GM06990 (cell line): ENCODE measurements at regions not wholly inside any gene's neighbourhood (a gene's known extent, or its start where the extent isn't known, plus 50 kb on each side); places are given as distances from the start of the nearest gene placed in this dataset.
A peak's percentile ranks its signal among the peaks of the same experiment; 100 is the strongest.
"Not testable (repeated sequence)": the region's sequence is repeated elsewhere in the genome, so short reads cannot be mapped to it uniquely, and the experiment has no call there.

Experiments used
- DNase-seq: peaks from one replicate; pipeline ENCODE4 v3.0.0-alpha.2; 2011; ENCODE audit not compliant: insufficient read length; ENCODE audit errors: extremely low read depth
- H3K27me3 ChIP-seq: replicated peaks from 2 replicates; pipeline ENCODE4 v1.6.0; 2011; ENCODE audit warnings: low read length; ENCODE audit not compliant: control insufficient read depth, insufficient read depth
- H3K36me3 ChIP-seq: 2 replicates; pipeline ENCODE4 v1.5.1; 2011; ENCODE audit warnings: low read length; ENCODE audit not compliant: control insufficient read depth, insufficient read depth
- H3K4me3 ChIP-seq: replicated peaks from 2 replicates; pipeline ENCODE4 v1.5.1; 2011; ENCODE audit warnings: low read depth, mild to moderate bottlenecking, control low read depth, low read length

GRCh38 chr1:120941066-120941465 is 51.5 kb downstream of the PPIAL4A start:
- H3K4me3 ChIP-seq, DNase-seq, H3K36me3 ChIP-seq, H3K27me3 ChIP-seq: not testable (repeated sequence)

DNA sequence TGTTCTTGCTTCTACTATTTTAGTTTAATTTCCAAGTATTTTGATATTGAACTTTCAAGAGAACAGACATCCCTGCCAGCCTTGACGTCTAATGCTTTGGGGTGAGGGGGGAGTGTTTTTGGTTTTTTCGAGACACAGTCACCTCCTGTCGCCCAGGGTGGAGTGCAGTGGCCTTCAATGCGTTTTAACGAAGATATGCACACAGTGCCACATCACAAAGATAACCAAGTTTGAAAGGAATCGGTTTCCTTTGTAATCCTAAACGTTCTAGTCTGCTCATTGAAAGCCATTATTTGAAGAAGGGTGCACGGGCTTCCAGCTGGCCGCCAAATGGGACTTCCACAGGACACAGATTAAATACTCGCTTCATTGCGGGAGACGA is 52.3 kb downstream of the PPIAL4A start:
- peak overlapping the region; percentile 57 for H3K4me3 ChIP-seq
- not testable (repeated sequence) for DNase-seq, H3K36me3 ChIP-seq, H3K27me3 ChIP-seq

DNA sequence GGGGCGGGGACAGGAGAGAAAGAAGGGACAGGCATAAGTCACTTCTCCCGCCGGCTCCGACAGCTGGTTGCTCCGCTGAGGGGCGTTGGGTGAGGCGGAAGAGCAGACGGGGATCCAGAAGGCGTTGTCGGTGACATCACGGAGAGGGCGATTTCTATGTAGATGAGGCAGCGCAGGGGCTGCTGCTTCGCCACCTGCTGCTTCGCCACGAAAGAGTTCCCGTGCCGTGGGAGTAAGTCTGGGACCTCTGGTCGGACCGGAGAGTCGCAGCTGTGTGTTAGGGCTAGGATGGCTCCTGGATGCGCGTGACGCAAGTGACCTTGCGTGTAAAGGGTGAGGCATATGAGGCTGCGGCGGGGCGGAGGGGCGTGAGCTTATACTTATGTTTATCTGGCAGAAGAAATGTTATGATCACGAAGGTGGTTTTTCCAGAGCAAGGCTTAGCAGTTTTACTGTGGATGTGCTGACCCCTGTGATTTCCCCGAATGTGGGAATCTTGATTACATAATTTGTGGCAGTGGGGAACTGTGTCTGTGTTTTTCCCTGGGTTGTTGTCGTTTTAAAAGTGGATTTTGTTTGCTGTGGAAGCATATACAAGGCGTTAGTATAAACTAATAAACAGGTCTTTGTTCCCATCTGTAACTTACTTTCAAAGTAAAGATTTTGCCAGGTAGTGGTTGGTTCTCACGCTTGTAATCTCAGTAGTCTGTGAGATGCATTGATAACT is 52.8 kb downstream of the PPIAL4A start:
- DNase-seq, result peak; percentile 81
- peak overlapping the region; percentile 57 for H3K4me3 ChIP-seq
- H3K27me3 ChIP-seq, H3K36me3 ChIP-seq: not testable (repeated sequence)

DNA sequence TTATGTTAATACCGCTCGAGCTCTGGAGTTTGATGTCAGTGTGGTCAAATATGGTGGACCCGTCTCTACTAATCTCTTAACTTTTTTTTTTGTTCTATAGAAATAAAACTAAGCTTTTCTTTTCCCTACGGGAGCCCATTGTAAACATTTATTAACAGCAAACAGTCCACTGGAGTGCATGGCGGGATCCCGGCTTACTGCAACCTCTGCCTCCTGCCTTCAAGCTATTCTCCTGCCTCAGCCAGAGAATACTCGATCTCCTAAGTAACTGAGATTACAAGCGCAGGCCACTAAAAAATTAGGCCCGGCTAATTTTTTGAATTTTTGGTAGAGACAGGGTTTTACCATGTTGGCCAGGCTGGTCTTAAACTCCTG is 53.4 kb downstream of the PPIAL4A start:
- H3K36me3 ChIP-seq, H3K4me3 ChIP-seq, H3K27me3 ChIP-seq, DNase-seq: not testable (repeated sequence)

DNA sequence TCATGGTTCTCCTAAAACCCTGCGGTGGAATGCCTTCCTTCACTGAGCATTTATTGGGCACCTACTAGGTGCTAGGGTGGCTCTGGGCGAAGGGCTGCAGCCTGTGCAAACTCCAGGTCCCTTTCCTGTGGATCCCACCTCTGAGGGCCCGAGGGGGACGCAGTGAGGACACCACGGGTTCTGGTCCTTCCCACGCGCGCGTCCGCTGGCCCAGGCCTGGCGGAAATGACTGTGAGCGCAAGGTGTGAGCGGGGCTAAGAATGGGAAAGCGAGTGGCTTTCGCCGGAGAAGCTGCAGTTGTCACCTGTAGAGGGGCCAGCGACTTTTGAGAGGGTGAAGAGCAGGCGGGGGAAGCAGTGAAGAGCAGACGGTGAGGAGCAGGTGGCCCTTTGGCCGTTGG is 55.1 kb downstream of the PPIAL4A start:
- not testable (repeated sequence) for DNase-seq, H3K27me3 ChIP-seq, H3K4me3 ChIP-seq, H3K36me3 ChIP-seq

GRCh38 chr1:120945122-120945521 is 55.6 kb downstream of the PPIAL4A start:
- H3K27me3 ChIP-seq, H3K36me3 ChIP-seq, DNase-seq, H3K4me3 ChIP-seq: not testable (repeated sequence)

GRCh38 chr1:120947114-120947513 is 57.5 kb downstream of the PPIAL4A start:
- H3K27me3 ChIP-seq, DNase-seq, H3K4me3 ChIP-seq, H3K36me3 ChIP-seq: not testable (repeated sequence)

- DNase-seq, H3K4me3 ChIP-seq, H3K36me3 ChIP-seq, H3K27me3 ChIP-seq: not testable (repeated sequence)
These were observed 60.2 kb downstream of the PPIAL4A start for GRCh38 chr1:120949724-120950123.

- H3K36me3 ChIP-seq, H3K4me3 ChIP-seq, DNase-seq, H3K27me3 ChIP-seq: not testable (repeated sequence)
These were observed 61.1 kb downstream of the PPIAL4A start for GRCh38 chr1:120950633-120951032.

DNA sequence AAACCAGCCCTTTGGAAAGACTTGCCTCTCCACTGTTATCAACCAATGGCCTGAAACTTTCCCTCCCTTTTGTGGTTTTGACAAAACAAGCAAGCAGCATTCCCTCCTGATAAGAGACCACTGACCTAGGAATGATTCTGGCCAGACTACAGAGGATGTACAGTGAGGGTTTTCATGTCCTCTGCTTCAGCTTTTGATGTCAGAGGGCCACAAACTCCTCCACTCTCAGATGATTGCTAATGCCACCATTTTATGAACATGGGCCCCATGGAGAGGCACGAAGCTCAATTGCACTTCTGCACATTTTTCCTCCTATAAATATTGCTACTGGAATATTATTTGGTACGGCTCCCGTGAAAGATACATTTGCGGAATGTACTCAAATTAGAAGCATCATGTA is 61.5 kb downstream of the PPIAL4A start:
- DNase-seq, H3K27me3 ChIP-seq: not testable (repeated sequence)

GRCh38 chr1:120952207-120952870 is 62.8 kb downstream of the PPIAL4A start:
- H3K27me3 ChIP-seq, DNase-seq, H3K36me3 ChIP-seq, H3K4me3 ChIP-seq: not testable (repeated sequence)

More for the DNA sequence above, 61.5 kb downstream of the PPIAL4A start:
- H3K4me3 ChIP-seq, H3K36me3 ChIP-seq: not testable (repeated sequence)

- not testable (repeated sequence) for H3K4me3 ChIP-seq
These were observed 63.3 kb downstream of the PPIAL4A start for GRCh38 chr1:120952871-120953265.

More at GRCh38 chr1:120952871-120953265, 63.3 kb downstream of the PPIAL4A start:
- not testable (repeated sequence) for DNase-seq, H3K27me3 ChIP-seq, H3K36me3 ChIP-seq
